ENCODE measurements at regions not wholly inside any gene's neighbourhood (a gene's known extent, or its start where the extent isn't known, plus 50 kb on each side); places are given as distances from the start of the nearest gene placed in this dataset.

DNA sequence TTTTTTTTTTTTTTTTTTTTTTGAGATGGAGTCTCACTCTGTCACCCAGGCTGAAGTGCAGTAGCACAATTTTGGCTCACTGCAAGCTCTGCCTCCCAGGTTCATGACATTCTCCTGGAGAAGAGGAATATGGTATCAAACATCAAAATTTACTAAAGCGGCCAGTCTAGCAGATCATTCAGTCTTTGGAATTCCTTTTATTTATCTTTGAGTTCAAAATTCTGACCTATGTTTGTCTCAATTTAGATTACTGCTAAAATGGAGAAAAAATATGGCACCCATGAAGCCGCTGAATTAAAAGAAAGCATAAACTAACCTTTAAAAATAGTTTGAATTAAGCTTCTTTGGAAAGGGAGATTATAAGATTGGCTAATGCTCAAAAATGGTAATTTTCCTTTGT, 64.5 kb upstream of the EGLN3 start:
- TF ChIP-seq CTCF (optimal IDR thresholded peaks at IDR 0.05 in 1 of 3, IDR thresholded peaks at IDR 0.05 in 1 of 3, conservative IDR thresholded peaks at IDR 0.05 in 1 of 3; ENCODE audit: extremely low read depth in 1 of 3, insufficient read depth in 2 of 3, low read length in 3 of 3) (no peak), EZH2 (IDR thresholded peaks at IDR 0.05; ENCODE audit: low read length) (no peak)

Data from keratinocyte (primary cell).